ENCODE measurements at regions not wholly inside any gene's neighbourhood (a gene's known extent, or its start where the extent isn't known, plus 50 kb on each side); places are given as distances from the start of the nearest gene placed in this dataset.

DNA sequence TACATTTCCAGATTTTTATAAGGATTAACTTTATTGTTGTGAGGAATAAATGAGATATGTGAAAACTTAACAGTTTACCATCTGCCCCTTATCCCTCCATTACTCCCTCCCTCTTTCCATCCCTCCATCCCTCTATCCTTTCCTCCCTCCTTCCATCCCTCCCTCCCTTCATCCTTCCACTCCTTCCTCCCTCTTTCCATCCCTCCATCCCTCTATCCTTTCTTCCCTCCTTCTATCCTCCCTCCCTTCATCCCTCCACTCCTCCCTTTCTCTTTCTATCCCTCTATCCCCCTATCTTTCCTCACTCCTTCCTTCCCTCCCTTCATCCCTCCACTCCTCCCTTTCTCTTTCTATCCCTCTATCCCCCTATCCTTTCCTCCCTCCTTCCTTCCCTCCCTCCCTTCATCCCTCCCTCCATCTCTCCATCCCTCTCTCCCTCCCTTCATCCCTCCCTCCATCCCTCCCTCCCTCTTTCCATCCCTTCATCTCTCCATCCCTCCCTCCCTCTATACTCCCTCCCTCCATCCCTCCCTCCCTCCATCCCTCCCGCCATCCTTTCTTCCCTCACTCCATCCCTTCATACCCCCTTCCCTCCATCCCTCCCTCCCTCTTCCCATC is 181.8 kb upstream of the PLXNC1 start:
- Histone ChIP-seq H3K4me1 (ENCODE audit: control insufficient read depth, low read depth, low read length) (no peaks in the 10 kb centered on the region), H3K27ac (ENCODE audit: low read length) (no peak overlapping the region), H3K36me3 (ENCODE audit: control insufficient read depth, low read depth, low read length) (no peaks in the 10 kb centered on the region), H3K4me3 (ENCODE audit: low read length) (no peak overlapping the region), H3K9ac (ENCODE audit: low read length) (no peak overlapping the region), H3K27me3 (ENCODE audit: control insufficient read depth, insufficient read depth, low read length) (no peaks in the 10 kb centered on the region), H3K9me3 (ENCODE audit: control insufficient read depth, low read depth, low read length) (no peaks in the 10 kb centered on the region)

DNA sequence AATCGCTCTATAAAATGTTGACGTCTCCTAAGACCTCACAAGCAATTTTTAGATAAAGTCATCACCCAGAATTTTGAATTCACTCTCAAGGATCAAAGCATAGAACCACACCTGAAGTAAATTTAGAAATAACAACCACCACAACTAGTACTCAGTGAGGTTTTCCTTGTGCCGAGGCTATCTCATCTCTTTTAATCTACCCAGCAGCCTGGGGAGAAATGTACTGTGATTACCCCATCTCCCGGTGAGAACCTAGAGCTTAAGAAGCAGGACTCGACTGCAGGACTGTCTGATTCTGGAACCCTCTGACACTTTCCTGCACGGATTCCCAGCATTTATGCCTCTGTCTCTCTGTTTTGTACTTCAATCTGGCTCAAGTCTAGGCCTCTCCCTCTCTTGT is 180.9 kb upstream of the PLXNC1 start:
- no peaks in the 10 kb centered on the region for H3K27me3 ChIP-seq (ENCODE audit: control insufficient read depth, insufficient read depth, low read length)
- H3K4me1 ChIP-seq (ENCODE audit: control insufficient read depth, low read depth, low read length), result no peaks in the 10 kb centered on the region
- no peak overlapping the region for H3K27ac ChIP-seq (ENCODE audit: low read length)
- H3K4me3 ChIP-seq (ENCODE audit: low read length), result no peak overlapping the region
- no peaks in the 10 kb centered on the region for H3K36me3 ChIP-seq (ENCODE audit: control insufficient read depth, low read depth, low read length)
- H3K9me3 ChIP-seq (ENCODE audit: control insufficient read depth, low read depth, low read length), result no peaks in the 10 kb centered on the region
- H3K9ac ChIP-seq (ENCODE audit: low read length), result no peak overlapping the region

GRCh38 chr12:93968536-93969285 is 179.7 kb upstream of the PLXNC1 start:
- H3K36me3 ChIP-seq (ENCODE audit: control insufficient read depth, low read depth, low read length), result no peaks in the 10 kb centered on the region
- H3K27ac ChIP-seq (ENCODE audit: low read length), result no peak overlapping the region
- H3K27me3 ChIP-seq (ENCODE audit: control insufficient read depth, insufficient read depth, low read length), result no peaks in the 10 kb centered on the region
- no peaks in the 10 kb centered on the region for H3K9me3 ChIP-seq (ENCODE audit: control insufficient read depth, low read depth, low read length)
- H3K4me3 ChIP-seq (ENCODE audit: low read length), result no peak overlapping the region
- H3K9ac ChIP-seq (ENCODE audit: low read length), result no peak overlapping the region
- H3K4me1 ChIP-seq (ENCODE audit: control insufficient read depth, low read depth, low read length), result no peaks in the 10 kb centered on the region

GRCh38 chr12:93970900-93971688 is 177.3 kb upstream of the PLXNC1 start:
- Histone ChIP-seq H3K9ac (ENCODE audit: low read length) (no peak overlapping the region), H3K27me3 (ENCODE audit: control insufficient read depth, insufficient read depth, low read length) (no peaks in the 10 kb centered on the region), H3K4me1 (ENCODE audit: control insufficient read depth, low read depth, low read length) (no peaks in the 10 kb centered on the region), H3K4me3 (ENCODE audit: low read length) (no peak overlapping the region), H3K36me3 (ENCODE audit: control insufficient read depth, low read depth, low read length) (no peaks in the 10 kb centered on the region), H3K9me3 (ENCODE audit: control insufficient read depth, low read depth, low read length) (no peaks in the 10 kb centered on the region), H3K27ac (ENCODE audit: low read length) (no peak overlapping the region)

- no peak overlapping the region for H3K27ac ChIP-seq (ENCODE audit: low read length)
- no peaks in the 10 kb centered on the region for H3K36me3 ChIP-seq (ENCODE audit: control insufficient read depth, low read depth, low read length)
- no peak overlapping the region for H3K4me3 ChIP-seq (ENCODE audit: low read length)
- H3K27me3 ChIP-seq (ENCODE audit: control insufficient read depth, insufficient read depth, low read length), result no peaks in the 10 kb centered on the region
- H3K9me3 ChIP-seq (ENCODE audit: control insufficient read depth, low read depth, low read length), result no peaks in the 10 kb centered on the region
- no peaks in the 10 kb centered on the region for H3K4me1 ChIP-seq (ENCODE audit: control insufficient read depth, low read depth, low read length)
- no peak overlapping the region for H3K9ac ChIP-seq (ENCODE audit: low read length)
Measured at GRCh38 chr12:93972411-93973208, 175.8 kb upstream of the PLXNC1 start.

GRCh38 chr12:93974252-93974651 is 174.1 kb upstream of the PLXNC1 start:
- H3K27me3 ChIP-seq (ENCODE audit: control insufficient read depth, insufficient read depth, low read length), result no peaks in the 10 kb centered on the region
- no peaks in the 10 kb centered on the region for H3K36me3 ChIP-seq (ENCODE audit: control insufficient read depth, low read depth, low read length)
- no peak overlapping the region for H3K27ac ChIP-seq (ENCODE audit: low read length)
- H3K4me1 ChIP-seq (ENCODE audit: control insufficient read depth, low read depth, low read length), result no peaks in the 10 kb centered on the region
- no peaks in the 10 kb centered on the region for H3K9me3 ChIP-seq (ENCODE audit: control insufficient read depth, low read depth, low read length)
- H3K9ac ChIP-seq (ENCODE audit: low read length), result no peak overlapping the region
- H3K4me3 ChIP-seq (ENCODE audit: low read length), result no peak overlapping the region

GRCh38 chr12:93976024-93976423 is 172.4 kb upstream of the PLXNC1 start:
- H3K9me3 ChIP-seq (ENCODE audit: control insufficient read depth, low read depth, low read length), result no peaks in the 10 kb centered on the region
- H3K27ac ChIP-seq (ENCODE audit: low read length), result no peak overlapping the region
- no peak overlapping the region for H3K9ac ChIP-seq (ENCODE audit: low read length)
- H3K4me3 ChIP-seq (ENCODE audit: low read length), result no peak overlapping the region
- H3K36me3 ChIP-seq (ENCODE audit: control insufficient read depth, low read depth, low read length), result no peaks in the 10 kb centered on the region
- H3K4me1 ChIP-seq (ENCODE audit: control insufficient read depth, low read depth, low read length), result no peaks in the 10 kb centered on the region
- H3K27me3 ChIP-seq (ENCODE audit: control insufficient read depth, insufficient read depth, low read length), result no peaks in the 10 kb centered on the region

- H3K27ac ChIP-seq (ENCODE audit: low read length), result no peak overlapping the region
- H3K4me3 ChIP-seq (ENCODE audit: low read length), result no peak overlapping the region
- no peaks in the 10 kb centered on the region for H3K36me3 ChIP-seq (ENCODE audit: control insufficient read depth, low read depth, low read length)
- H3K9ac ChIP-seq (ENCODE audit: low read length), result no peak overlapping the region
- no peaks in the 10 kb centered on the region for H3K27me3 ChIP-seq (ENCODE audit: control insufficient read depth, insufficient read depth, low read length)
- H3K4me1 ChIP-seq (ENCODE audit: control insufficient read depth, low read depth, low read length), result no peaks in the 10 kb centered on the region
- no peaks in the 10 kb centered on the region for H3K9me3 ChIP-seq (ENCODE audit: control insufficient read depth, low read depth, low read length)
Measured at GRCh38 chr12:93977081-93977480, 171.3 kb upstream of the PLXNC1 start.

DNA sequence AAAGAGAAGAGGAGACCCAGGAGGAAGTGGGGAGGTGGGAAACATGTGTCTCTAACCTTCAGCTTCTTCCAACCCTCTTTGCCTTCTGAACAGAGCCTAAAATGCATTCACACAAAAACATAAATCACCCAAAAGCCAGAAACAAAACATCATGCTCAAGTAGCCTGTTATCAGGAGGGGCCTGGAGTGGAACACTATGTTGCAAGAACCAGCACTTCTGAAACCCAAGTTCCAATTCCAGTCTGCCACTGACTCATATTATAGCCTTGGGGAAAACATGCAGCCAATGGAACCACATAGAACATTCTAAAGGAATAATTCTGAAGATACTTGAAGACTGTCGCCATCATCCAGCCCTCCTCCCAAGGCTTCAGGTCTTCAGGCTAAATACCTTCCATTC is 169.8 kb upstream of the PLXNC1 start:
- Histone ChIP-seq H3K27ac (ENCODE audit: low read length) (no peak overlapping the region), H3K4me1 (ENCODE audit: control insufficient read depth, low read depth, low read length) (peaks cover 8% of the 10 kb centered on the region), H3K9me3 (ENCODE audit: control insufficient read depth, low read depth, low read length) (no peaks in the 10 kb centered on the region), H3K27me3 (ENCODE audit: control insufficient read depth, insufficient read depth, low read length) (no peaks in the 10 kb centered on the region), H3K36me3 (ENCODE audit: control insufficient read depth, low read depth, low read length) (no peaks in the 10 kb centered on the region), H3K4me3 (ENCODE audit: low read length) (no peak overlapping the region), H3K9ac (ENCODE audit: low read length) (no peak overlapping the region)

GRCh38 chr12:93979189-93979588 is 169.2 kb upstream of the PLXNC1 start:
- Histone ChIP-seq H3K27ac (ENCODE audit: low read length) (no peak overlapping the region), H3K4me1 (ENCODE audit: control insufficient read depth, low read depth, low read length) (peaks cover 8% of the 10 kb centered on the region), H3K9me3 (ENCODE audit: control insufficient read depth, low read depth, low read length) (no peaks in the 10 kb centered on the region), H3K27me3 (ENCODE audit: control insufficient read depth, insufficient read depth, low read length) (no peaks in the 10 kb centered on the region), H3K9ac (ENCODE audit: low read length) (no peak overlapping the region), H3K4me3 (ENCODE audit: low read length) (no peak overlapping the region), H3K36me3 (ENCODE audit: control insufficient read depth, low read depth, low read length) (no peaks in the 10 kb centered on the region)

DNA sequence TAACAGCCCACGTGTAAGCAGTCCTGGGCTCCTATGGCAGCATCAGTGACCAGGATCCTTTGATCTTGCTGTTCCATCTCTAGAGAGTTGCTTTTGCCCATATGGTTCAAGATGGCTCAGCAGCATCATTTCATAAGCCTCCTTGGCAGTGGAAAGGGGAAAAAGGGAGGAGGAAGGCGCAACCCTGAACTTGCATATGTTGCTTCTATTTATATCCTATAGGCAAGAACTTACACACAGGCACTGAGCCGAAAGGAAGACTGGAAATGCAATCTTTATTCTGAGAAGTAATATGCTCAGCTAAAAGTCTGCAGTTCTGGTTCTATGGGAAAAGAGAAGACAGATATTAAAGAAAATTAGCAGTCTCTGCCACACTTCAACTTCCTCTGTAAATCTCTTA is 167.7 kb upstream of the PLXNC1 start:
- H3K27ac ChIP-seq (ENCODE audit: low read length), result no peak overlapping the region
- no peak overlapping the region for H3K4me3 ChIP-seq (ENCODE audit: low read length)
- no peaks in the 10 kb centered on the region for H3K27me3 ChIP-seq (ENCODE audit: control insufficient read depth, insufficient read depth, low read length)
- H3K4me1 ChIP-seq (ENCODE audit: control insufficient read depth, low read depth, low read length), result peaks cover 8% of the 10 kb centered on the region
- H3K36me3 ChIP-seq (ENCODE audit: control insufficient read depth, low read depth, low read length), result no peaks in the 10 kb centered on the region
- no peak overlapping the region for H3K9ac ChIP-seq (ENCODE audit: low read length)
- H3K9me3 ChIP-seq (ENCODE audit: control insufficient read depth, low read depth, low read length), result no peaks in the 10 kb centered on the region

All from iPS-18a (cell line).